ENCODE measurements at regions not wholly inside any gene's neighbourhood (a gene's known extent, or its start where the extent isn't known, plus 50 kb on each side); places are given as distances from the start of the nearest gene placed in this dataset.

DNA sequence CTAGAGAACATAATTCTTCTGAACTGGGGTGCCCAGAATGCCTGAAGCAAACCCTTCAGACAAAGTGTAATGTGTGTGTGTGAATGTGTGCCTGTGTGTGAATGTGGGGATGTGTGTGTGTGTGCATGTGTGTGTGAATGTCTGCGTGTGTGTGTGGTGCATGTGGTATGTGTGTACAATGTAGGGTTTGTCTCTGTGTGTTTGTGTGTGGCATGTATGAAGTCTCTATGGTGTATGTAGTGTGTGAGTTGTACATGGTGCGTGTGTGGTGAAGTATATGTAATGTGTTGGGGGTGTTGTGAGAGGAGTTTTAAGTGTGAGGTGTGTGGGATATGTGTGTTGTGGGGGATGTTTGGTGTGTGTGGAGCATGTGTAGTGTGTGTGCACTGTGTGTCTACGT lies 129.3 kb upstream of the SOX11 start:
- TF ChIP-seq FOXP2 (optimal IDR thresholded peaks at IDR 0.05; ENCODE audit: borderline replicate concordance, extremely low read depth, extremely low read length, insufficient read depth): no peak
- TF ChIP-seq SIN3A (IDR thresholded peaks at IDR 0.05; ENCODE audit: borderline replicate concordance, insufficient read depth, low read length): no peak
- TF ChIP-seq, protein P1, sequence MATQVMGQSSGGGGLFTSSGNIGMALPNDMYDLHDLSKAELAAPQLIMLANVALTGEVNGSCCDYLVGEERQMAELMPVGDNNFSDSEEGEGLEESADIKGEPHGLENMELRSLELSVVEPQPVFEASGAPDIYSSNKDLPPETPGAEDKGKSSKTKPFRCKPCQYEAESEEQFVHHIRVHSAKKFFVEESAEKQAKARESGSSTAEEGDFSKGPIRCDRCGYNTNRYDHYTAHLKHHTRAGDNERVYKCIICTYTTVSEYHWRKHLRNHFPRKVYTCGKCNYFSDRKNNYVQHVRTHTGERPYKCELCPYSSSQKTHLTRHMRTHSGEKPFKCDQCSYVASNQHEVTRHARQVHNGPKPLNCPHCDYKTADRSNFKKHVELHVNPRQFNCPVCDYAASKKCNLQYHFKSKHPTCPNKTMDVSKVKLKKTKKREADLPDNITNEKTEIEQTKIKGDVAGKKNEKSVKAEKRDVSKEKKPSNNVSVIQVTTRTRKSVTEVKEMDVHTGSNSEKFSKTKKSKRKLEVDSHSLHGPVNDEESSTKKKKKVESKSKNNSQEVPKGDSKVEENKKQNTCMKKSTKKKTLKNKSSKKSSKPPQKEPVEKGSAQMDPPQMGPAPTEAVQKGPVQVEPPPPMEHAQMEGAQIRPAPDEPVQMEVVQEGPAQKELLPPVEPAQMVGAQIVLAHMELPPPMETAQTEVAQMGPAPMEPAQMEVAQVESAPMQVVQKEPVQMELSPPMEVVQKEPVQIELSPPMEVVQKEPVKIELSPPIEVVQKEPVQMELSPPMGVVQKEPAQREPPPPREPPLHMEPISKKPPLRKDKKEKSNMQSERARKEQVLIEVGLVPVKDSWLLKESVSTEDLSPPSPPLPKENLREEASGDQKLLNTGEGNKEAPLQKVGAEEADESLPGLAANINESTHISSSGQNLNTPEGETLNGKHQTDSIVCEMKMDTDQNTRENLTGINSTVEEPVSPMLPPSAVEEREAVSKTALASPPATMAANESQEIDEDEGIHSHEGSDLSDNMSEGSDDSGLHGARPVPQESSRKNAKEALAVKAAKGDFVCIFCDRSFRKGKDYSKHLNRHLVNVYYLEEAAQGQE (IDR thresholded peaks at IDR 0.05; ENCODE audit: insufficient read depth in 1 of 2, low read depth in 2 of 2, low read length in 2 of 2): no peak
- no peak for TF ChIP-seq POLR2AphosphoS5 (IDR thresholded peaks at IDR 0.05; ENCODE audit: low read depth, low read length)
- TF ChIP-seq TAF1 (IDR thresholded peaks at IDR 0.05; ENCODE audit: borderline replicate concordance, insufficient read depth, low read length): no peak

DNA sequence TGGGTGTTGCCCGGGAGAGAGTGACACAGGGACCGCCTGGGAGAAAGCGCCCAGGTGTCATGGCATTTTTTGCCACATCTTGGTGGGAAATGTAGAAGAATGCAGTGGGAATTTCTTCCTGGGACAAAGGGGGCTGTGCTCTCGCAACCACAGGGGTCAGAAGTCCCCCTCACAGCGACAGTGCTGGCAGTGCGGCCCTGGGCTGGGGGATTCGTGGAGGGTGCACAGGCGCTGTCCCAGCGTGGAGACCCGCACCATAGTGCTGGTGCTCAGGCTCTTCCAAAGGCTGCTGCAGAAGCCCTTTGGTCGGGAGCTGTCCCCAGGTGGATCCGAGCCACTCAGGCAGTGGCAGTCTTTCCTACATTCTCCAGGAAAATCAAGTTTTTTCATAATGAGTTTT lies 128.8 kb upstream of the SOX11 start:
- no peak for TF ChIP-seq POLR2AphosphoS5 (IDR thresholded peaks at IDR 0.05; ENCODE audit: low read depth, low read length)
- TF ChIP-seq FOXP2 (optimal IDR thresholded peaks at IDR 0.05; ENCODE audit: borderline replicate concordance, extremely low read depth, extremely low read length, insufficient read depth): no peak
- no peak for TF ChIP-seq TAF1 (IDR thresholded peaks at IDR 0.05; ENCODE audit: borderline replicate concordance, insufficient read depth, low read length)
- TF ChIP-seq SIN3A (IDR thresholded peaks at IDR 0.05; ENCODE audit: borderline replicate concordance, insufficient read depth, low read length): no peak
- TF ChIP-seq, protein P1 (IDR thresholded peaks at IDR 0.05; ENCODE audit: insufficient read depth in 1 of 2, low read depth in 2 of 2, low read length in 2 of 2): no peak

DNA sequence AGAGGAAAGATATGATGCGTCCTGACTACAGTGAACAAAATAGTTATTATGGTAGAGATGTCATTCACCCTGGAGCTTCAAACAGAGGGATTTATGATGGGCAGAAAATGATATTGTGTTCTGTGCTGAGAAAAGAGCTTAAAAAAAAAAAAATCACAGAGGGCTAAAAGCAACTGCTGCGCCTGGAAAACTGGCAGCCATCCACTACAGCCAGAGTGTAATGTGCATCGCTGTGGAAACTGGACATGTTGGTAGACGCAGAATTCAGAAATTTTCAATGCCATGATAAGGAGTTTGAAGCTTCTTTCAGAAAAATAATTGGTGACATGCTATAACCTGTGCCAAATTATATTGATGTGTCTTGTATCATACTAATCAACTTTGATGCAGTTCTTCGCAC lies 122.9 kb upstream of the SOX11 start:
- TF ChIP-seq SIN3A (IDR thresholded peaks at IDR 0.05; ENCODE audit: borderline replicate concordance, insufficient read depth, low read length): no peak
- TF ChIP-seq, protein P1 (IDR thresholded peaks at IDR 0.05; ENCODE audit: insufficient read depth in 1 of 2, low read depth in 2 of 2, low read length in 2 of 2): no peak
- no peak for TF ChIP-seq TAF1 (IDR thresholded peaks at IDR 0.05; ENCODE audit: borderline replicate concordance, insufficient read depth, low read length)
- TF ChIP-seq FOXP2 (optimal IDR thresholded peaks at IDR 0.05; ENCODE audit: borderline replicate concordance, extremely low read depth, extremely low read length, insufficient read depth): no peak
- no peak for TF ChIP-seq POLR2AphosphoS5 (IDR thresholded peaks at IDR 0.05; ENCODE audit: low read depth, low read length)

DNA sequence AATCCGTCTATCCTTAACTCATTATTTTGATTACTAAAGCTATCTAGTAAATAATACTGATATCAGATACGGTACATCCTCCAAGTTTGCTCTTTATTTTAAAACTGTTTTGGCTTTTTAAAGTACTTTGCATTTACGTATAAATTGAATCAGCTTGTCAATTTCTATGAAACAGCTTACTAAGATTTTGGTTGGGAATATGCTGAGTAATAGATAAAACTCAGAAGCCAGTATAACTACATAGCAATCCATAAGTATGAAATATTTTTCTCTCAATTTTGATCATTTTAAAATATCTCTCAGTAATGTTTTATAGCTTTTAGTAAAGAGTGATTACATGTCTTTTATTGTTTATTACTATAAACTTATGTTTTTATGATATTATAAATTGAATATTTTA lies 116.2 kb upstream of the SOX11 start:
- TF ChIP-seq, protein P1 (IDR thresholded peaks at IDR 0.05; ENCODE audit: insufficient read depth in 1 of 2, low read depth in 2 of 2, low read length in 2 of 2): no peak
- TF ChIP-seq POLR2AphosphoS5 (IDR thresholded peaks at IDR 0.05; ENCODE audit: low read depth, low read length) (no peak), TAF1 (IDR thresholded peaks at IDR 0.05; ENCODE audit: borderline replicate concordance, insufficient read depth, low read length) (no peak)

DNA sequence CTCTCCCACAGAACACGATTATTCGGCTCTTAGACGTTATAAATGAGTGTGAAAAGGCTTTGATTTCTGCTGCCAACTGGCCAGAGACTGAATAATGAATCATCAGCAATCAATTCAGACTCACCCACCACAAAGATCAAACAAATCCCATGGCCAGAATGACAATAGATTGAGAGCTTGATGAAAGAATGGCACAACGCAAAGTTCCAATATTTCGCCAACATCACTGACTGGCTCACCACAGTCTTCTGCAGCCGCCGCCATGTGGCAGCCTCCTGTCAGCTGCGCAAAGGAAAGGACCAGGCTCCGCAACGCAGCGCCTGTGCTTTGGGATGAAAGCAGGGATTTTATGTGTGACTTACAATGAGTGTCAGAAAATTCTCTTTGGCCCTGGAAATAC lies 104.4 kb upstream of the SOX11 start:
- TF ChIP-seq FOXP2 (optimal IDR thresholded peaks at IDR 0.05; ENCODE audit: borderline replicate concordance, extremely low read depth, extremely low read length, insufficient read depth): no peak
- TF ChIP-seq SIN3A (IDR thresholded peaks at IDR 0.05; ENCODE audit: borderline replicate concordance, insufficient read depth, low read length): no peak
- TF ChIP-seq, protein P1 (IDR thresholded peaks at IDR 0.05; ENCODE audit: insufficient read depth in 1 of 2, low read depth in 2 of 2, low read length in 2 of 2): no peak
- no peak for TF ChIP-seq TAF1 (IDR thresholded peaks at IDR 0.05; ENCODE audit: borderline replicate concordance, insufficient read depth, low read length)
- no peak for TF ChIP-seq POLR2AphosphoS5 (IDR thresholded peaks at IDR 0.05; ENCODE audit: low read depth, low read length)
